Muscle of back (tissue), 3 donors: ENCODE measurements at regions not wholly inside any gene's neighbourhood (a gene's known extent, or its start where the extent isn't known, plus 50 kb on each side); places are given as distances from the start of the nearest gene placed in this dataset.
"Not testable (repeated sequence)": the region's sequence is repeated elsewhere in the genome, so short reads cannot be mapped to it uniquely, and the experiment has no call there.

Experiments used
- DNase-seq, 3 donors: peaks; one replicate each; pipeline versions ENCODE4 v3.0.0 to v3.0.0-alpha.2; 2013

DNA sequence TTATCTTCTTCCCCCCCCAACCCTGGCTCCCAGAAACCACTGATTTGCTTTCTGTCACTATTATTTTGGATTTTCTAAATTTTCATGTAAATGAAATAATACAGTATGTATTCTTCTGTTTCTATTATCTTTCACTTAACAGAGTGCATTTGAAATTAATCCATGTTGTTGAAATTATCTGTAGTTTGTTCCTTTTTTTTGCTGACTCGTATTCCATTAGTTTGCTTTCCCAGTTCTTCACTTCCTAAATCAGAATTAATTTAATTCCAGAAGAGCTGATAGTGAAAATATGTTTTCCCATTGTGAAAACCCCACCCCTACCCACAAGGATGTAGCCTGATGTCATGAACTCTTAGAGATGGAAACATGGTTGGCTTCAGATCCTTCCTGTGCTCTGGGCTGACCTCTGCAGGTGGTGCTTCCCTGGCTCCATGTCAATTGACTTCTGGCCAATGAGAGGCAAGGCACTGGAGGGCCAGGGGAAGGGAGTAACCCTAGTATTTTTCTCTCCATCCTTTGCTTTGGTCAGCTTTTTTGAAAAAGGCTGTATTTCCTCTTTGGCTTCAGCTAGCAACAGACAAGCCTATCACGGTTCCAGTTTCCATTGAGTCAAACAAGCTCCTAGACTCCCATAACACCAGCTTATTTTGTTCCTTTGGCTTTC lies 244.4 kb upstream of the HSF2 start:
- DNase-seq: peak in 2 of 3 donors; percentile 36 to 60

DNA sequence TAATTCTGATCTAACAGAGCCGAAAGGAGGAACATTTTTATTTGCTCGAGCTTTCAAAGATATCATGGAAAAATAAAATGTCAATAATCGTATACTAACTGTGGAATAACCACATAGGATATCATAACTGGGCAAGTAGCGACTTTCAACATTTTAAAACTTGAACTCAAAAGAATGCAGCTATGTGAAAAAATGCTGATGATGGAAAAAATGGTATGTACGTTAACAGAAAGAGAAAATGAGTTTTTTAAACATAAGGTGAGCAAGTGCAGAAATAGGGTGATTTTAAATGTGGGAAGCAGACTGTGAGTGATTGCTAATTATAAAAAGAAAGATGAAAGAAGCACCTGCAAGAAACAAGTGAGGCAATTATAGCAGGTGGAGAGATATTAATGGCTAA lies 238.3 kb upstream of the HSF2 start:
- no peak for DNase-seq

DNA sequence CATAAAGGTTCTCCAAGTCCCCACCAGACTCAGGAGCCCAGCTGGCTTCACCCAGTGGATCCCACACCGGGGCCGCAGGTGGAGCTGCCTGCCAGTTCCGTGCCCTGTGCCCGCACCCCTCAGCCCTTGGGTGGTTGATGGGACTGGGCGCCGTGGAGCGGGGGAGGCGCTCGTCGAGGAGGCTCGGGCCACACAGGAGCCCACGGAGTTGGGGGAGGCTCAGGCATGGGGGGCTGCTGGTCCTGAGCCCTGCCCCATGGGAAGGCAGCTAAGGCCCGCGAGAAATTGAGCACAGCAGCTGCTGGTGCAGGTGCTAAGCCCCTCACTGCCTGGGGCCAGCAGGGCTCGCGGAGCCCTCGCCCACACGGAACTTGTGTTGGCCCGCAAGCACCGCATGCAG lies 234.4 kb upstream of the HSF2 start:
- DNase-seq: no peak

DNA sequence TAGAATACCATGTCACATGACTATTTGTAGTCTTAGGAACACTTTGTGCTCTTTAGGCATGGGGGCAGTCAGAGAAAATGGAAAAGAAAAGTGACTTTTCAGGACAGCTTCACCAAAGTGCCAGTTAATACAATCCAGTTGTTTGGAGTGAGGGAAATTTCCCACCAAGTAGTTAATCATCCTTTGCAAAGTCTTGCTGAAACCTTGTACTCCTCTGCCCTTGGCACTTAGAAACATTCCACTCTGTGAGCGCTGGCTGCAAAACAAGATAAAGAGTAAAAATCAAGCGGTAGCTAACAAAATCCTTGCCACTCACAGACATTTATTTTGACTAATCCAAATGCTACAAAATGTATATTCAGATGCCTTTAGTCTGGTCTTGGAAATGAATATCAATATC lies 229.2 kb upstream of the HSF2 start:
- no peak for DNase-seq

DNA sequence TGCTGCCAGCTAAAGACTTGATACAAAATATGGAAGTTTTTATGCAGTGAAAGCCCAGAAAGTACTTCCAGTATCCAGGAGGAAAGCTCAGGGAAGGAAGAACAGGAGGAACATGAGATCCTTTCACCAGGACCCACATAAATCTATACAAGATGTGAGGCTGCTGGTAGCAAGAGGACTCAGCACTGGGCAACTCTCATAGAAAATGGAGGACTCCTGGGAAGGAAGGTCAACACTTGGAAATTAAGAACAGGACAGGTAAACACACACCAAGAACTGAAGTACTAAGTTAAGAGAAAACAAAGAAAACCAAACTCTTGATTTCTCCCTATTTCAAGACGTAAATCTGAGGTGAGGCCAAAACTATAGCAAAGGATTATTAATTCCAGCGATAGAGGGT lies 220.5 kb upstream of the HSF2 start:
- no peak for DNase-seq

DNA sequence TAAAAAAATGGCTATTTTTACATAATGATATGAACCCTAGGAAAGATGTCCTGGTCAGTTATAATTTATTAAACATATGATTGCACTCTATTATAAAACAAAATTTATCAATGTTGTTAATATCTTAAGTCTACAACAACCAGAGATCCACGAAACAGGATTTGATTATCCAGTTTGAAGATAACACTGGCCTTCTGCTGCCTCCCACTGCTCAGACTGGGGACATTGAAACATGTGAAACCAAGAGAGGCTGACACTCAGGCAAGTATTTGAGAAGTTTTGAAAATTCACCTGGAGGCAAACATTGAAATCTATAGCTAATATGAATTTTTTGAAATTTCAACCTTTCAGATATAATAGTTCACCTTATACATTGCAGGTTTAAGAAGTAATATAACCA lies 219.3 kb upstream of the HSF2 start:
- peak in 1 of 3 donors; percentile 75 for DNase-seq

DNA sequence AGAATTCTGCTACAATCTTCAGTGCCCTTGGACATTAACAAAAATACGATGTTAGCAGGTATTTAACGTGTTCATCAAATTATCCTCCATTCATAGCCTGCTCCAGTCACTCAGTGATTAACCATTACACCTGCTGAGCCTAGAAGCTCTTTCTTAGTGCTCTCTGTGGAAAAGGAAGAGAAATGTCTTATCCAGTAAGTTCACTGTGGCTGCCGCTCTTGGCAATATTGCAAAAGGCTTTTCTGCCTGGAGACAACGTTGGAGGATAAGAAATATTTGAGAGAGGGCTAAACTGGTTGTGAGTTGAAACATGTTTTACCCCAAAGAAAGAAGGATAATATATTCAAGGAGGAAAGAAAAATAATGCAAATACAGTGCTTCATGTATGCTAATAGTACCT lies 217.4 kb upstream of the HSF2 start:
- DNase-seq: no peak

DNA sequence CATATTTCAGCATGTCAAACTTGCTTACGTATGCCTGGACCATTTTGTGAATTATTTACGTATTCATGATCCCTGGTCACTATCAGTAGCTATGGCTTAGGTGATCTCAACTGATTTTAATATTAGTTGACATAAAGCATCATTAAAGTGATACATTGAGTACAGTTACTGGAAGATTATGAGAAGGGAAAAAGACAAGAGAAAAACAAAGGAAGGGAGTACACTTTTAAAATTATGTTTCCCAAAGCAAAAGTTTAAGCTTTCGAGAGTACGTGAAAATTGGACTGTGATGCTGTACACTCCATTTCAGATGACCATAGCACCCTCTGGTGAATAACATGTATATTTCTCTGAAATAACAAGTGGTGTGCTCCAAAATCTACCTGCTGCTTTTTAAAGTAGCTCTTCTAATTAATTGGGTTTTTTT lies 215.0 kb upstream of the HSF2 start:
- DNase-seq: peak; percentile 39 to 80 (median 59)

DNA sequence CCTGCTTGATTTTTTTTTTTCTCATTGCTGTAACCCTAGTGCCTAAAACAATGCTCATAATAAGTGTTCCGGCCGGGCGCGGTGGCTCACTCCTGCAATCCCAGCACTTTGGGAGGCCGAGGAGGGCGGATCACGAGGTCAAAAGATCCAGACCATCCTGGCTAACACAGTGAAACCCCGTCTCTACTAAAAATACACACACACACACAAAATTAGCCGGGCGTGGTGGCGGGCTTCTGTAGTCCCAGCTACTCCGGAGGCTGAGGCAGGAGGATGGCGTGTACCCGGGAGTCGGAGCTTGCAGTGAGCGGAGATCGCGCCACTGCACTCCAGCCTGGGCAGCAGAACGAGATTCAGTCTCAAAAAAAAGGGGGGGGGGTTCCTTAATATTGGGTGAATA lies 214.0 kb upstream of the HSF2 start:
- DNase-seq: not testable (repeated sequence)

DNA sequence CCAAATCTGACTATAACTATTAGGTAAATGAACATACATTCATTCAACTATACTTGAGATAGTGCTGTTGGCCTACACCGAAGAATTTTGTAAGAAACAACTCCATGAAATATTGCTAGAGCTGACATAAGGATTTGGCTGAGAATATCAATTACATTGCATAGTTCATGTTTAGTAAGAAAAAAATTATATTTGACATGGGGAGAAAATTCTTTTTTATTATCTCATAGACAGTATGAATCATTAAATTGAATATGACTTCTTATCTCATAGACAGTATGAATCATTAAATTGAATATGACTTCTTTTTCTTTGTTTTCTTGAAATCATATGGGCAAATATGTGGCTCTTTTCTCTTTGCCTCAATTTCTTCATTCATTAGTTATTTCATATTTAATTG lies 212.3 kb upstream of the HSF2 start:
- no peak for DNase-seq

DNA sequence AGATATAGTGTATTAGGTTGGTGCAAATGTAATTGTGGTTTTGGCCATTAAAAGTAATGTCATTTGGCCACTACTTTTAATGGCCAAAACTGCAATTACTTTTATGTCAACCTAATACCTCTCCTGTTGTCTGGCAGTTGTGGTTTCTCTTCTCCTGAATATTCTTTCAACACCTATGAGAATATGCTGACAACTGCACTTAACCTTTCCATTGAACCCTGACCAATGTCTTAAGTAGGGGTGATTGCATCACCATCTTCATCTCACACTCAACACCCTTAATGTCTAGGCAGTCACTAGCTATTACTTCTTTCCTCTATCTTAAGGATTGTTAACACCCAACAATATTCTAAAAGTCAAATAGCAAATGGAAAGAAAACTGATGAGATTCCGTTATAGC lies 200.5 kb upstream of the HSF2 start:
- DNase-seq: no peak

DNA sequence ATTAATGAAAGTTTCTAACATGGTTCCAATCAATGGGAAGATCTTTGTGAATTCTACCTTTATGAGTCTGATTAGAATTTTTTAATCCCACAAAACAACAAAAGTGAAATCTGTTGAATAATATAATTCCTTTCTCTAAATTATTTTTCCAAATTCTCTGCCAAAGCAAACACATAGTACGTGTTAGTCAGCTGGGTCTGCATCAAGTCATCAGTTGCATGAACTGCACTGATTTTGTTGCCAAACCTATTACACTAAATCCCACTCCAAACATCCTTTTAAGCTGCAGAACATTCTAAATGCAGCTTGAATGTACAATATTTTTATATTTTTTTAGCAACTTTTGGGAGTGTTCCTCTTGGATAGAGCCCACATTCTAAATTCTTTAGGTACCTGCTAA lies 199.0 kb upstream of the HSF2 start:
- peak; percentile 23 to 68 (median 51) for DNase-seq

DNA sequence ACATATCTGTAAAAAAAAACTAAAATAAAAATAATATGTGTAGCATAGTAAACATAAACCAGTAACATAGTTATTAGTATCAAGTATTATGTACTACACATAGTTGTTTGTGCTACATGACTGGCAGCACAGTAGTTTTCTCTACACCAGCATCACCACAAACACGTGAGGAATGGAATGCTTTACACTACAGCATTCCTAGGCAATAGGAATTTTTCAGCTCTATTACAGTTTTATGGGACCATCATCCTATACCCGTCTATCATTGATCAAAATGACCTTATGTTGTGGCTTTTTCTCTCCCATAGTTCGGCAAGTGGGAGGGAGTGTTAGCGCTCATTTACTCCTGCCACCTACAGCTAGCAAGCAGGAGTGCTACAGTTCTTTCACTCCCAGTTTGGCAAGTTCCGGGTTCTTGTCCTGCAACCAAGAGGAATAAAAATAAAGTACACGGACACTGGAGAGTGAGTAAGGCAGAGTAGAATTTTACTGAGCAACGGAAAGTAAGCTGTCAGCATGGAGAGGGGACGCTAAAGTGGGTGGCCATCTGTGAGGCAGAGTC lies 196.8 kb upstream of the HSF2 start:
- DNase-seq: no peak

DNA sequence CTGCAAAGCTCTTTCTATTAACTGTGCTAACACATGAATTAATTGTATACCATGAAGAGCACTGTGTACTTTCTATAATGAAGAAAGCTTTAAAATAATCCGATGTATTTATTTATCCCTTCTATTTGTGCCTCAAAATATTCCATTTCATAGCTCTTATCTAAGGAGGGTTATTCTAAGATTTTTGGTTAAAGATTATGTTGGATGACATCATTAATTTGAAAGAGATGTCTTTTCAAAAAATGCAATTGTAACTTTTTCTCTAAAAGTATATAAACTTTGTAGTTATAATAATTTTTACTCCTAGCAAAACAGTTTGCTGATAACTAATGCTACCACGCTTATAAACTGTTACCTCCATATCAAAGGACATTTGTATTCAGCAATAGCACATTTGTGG lies 192.4 kb upstream of the HSF2 start:
- no peak for DNase-seq

DNA sequence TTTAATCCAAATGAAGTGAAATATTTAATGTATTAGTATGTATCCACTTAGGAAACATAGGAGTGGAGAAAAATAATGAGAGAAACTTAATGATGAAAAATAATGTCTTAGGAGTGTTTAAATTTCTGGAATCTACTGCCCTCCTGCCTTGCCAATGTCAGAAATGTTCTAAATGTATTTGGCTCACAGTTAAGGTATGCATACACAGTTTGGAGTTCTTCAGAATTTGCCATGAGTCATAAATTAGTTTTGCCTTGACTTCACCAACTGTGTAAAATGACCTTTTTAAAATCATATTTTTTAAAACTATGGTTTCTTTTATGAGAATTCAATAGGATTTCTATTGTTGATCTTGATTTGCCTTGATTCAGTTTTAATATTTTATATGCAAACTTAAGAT lies 191.7 kb upstream of the HSF2 start:
- no peak for DNase-seq

DNA sequence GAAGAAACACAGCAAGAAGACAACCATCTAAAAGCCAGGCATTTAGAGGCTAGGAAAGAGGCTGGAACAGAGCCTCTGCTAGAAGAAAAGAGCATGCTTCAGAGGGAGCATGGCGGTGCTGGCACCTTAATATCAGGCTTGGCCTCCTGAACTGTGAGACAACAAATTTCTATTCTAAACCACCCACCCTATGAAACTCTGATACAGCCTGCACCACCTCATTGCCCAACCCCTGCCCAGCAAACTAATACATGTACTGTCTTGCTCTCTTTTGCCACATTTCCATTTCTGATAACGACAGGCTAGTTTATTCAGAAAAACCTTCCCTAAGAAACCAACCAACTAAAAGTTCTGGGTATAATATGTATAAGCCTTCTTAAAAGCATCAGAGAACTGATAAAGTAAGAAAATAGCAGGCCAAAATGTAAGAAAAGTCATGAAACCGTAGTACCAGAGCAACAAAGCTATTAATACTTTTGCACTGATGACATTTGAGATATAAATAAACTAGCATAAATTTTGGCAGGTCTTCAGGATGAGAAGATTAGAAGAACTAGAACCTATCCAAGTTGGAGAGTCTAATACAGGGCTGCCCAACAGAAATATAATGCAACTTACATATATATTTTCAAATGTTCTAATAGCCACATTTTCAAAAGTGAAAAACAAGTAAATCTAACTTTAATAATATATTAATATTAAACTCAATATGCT lies 184.7 kb upstream of the HSF2 start:
- no peak for DNase-seq

DNA sequence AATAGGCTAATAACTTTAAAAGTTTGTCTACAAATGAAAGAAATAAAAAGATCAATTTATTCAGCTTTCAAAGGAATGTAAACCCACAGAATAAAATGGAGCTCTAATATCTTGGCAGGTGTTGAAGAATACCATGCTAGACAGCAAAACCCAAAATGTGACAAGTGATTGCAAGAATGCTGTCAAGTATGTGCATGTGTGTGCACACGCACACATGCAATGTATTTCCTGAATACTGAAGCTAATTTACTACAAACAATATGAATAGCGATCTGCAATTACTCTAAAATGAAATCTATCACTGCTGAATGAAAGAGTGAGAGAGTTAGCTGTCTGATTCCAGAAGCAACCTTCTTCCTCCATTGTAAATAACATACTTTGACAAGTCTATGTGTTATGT lies 179.2 kb upstream of the HSF2 start:
- no peak for DNase-seq

DNA sequence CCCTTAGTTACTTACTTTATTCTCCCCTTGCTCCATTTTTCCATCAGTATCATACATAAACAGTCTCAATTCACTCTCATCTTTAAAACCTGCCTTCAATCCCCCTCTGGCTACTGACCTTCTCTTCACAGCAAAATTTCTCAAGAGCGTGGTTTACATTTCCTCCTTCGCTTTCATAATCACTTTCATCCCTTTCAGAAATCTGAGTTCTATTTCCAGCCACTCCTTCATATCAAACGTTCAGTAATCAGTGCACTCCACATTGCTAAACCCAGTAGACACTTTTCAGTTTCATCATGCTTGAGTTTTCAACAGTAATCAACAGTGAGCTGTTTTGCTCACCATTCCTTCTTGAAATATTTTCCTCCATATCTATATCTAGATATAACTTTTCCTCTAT lies 176.7 kb upstream of the HSF2 start:
- no peak for DNase-seq

DNA sequence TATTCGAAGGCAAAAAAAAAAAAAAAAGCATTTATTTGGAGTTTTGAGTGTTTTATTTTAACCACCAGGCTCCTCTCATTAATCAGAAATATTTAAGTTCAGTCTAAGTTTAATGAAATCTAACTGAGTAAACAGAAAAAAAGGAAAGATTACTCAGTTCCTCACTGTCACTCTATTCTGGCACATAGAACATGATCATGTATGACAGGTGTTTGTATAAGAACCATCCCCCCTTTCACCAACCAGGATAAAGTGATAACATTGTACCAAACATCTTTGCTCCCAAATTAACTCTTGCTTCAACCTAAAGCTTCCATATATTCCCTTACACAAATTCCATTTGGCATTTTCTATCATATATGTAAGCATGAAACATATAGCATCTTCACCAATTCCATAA lies 176.2 kb upstream of the HSF2 start:
- DNase-seq: no peak

DNA sequence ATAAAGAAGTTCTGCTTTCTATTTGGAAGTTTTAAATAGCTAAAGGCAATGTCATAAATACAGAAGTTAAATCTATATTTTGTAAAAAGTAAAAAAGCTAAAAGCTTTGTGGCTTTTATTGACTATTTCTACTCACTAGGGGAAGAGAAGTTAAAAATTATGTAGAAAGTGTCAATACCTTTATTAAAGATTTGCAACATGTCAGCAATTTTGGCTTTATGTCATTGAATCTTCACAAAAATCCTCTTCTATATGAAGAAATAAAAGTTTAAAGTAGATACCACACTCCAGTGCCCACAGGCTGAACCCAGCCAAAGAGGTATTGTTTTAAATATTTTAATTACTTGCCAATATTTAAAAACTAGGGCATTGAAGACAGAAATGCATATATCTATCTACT lies 160.6 kb upstream of the HSF2 start:
- DNase-seq: no peak

DNA sequence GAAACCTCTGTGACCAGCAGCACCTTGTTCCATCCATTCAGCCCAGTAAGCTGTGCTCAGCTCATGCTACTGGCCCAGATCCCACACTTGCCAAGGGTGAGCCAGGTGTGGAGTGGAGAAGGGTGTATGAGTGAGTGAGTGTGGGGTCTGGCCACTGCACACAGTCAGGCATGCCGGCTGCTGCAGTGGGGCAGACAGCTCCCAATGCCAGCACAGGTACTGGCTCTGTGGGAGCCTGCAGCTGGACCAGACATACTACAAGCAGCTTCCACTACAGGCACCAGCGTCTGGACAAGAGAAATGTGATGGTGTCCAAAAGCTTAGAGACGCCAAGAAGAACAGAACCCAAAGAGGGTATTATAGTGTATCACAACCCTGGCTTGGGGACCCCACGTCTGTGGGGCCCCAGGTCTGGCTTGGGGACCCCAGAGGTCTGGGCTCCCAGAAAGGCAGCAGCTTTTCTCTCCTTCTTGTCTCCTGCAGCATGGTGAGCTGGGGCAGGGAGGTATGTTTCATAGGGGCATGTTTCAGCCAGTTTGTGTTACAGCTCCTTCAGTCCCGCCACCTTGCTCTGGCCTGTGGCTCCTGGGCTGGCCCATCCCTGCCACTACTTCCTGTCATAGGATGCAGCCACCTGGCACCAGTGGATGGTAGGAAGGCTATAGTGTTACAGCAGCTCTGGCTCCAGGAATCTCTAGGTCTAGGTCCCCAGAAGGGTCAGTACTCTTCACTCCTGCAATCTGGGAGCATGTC lies 152.4 kb upstream of the HSF2 start:
- no peak for DNase-seq

DNA sequence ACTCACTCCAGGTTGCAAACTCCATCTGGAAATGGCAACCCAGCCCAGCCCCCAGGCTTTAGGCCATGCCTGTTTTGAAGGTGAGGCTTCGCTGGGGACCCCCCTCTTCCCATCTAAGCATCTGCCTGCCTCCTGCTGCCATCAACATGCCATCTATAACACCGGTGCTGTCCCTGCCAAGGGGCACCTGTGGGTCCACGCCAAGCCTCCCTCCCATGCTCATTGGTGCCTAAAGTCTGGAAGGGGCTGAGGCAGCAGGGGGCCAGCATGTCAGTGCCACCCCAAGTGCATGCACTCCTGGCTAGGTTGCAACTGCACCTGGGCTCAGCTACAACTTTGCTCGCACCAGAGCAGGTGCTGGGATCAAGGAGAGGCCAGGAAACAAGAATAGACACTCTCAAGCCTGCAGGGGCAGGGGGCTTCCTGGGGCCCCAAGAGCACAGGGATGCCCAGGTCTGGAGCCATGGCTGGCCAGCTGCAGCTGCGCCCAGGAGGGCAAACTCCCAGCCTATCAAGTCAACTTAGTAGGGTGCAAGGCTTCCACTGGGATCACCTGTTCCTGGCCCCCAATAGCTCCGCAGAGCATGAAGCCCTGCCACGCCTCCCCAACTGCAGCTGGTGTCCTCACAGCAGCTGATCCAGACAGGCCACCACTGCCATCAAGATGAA lies 151.3 kb upstream of the HSF2 start:
- no peak for DNase-seq
